ENCODE measurements at regions not wholly inside any gene's neighbourhood (a gene's known extent, or its start where the extent isn't known, plus 50 kb on each side); places are given as distances from the start of the nearest gene placed in this dataset.

GRCh38 chr13:40079721-40080120 lies 424.3 kb downstream of the COG6 start:
- TF ChIP-seq, protein P1, sequence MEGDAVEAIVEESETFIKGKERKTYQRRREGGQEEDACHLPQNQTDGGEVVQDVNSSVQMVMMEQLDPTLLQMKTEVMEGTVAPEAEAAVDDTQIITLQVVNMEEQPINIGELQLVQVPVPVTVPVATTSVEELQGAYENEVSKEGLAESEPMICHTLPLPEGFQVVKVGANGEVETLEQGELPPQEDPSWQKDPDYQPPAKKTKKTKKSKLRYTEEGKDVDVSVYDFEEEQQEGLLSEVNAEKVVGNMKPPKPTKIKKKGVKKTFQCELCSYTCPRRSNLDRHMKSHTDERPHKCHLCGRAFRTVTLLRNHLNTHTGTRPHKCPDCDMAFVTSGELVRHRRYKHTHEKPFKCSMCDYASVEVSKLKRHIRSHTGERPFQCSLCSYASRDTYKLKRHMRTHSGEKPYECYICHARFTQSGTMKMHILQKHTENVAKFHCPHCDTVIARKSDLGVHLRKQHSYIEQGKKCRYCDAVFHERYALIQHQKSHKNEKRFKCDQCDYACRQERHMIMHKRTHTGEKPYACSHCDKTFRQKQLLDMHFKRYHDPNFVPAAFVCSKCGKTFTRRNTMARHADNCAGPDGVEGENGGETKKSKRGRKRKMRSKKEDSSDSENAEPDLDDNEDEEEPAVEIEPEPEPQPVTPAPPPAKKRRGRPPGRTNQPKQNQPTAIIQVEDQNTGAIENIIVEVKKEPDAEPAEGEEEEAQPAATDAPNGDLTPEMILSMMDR (IDR thresholded peaks at IDR 0.05; ENCODE audit: unreplicated experiment in 3 of 3), result no peak
- Mint-ChIP-seq H3K27ac (no peak overlapping the region), H3K9me3 (peaks cover 9% of the 10 kb centered on the region), H3K36me3 (ENCODE audit: low read depth) (no peaks in the 10 kb centered on the region), H3K27me3 (ENCODE audit: low read depth) (peaks cover 11% of the 10 kb centered on the region), H3K4me3 (no peak overlapping the region), H3K4me1 (peaks cover 6% of the 10 kb centered on the region)

GRCh38 chr13:40080676-40081075 lies 425.2 kb downstream of the COG6 start:
- H3K36me3 Mint-ChIP-seq (ENCODE audit: low read depth), result no peaks in the 10 kb centered on the region
- peaks cover 9% of the 10 kb centered on the region for H3K27me3 Mint-ChIP-seq (ENCODE audit: low read depth)
- TF ChIP-seq, protein P1 (IDR thresholded peaks at IDR 0.05; ENCODE audit: unreplicated experiment in 3 of 3), result no peak
- H3K9me3 Mint-ChIP-seq, result peaks cover 9% of the 10 kb centered on the region
- no peak overlapping the region for H3K4me3 Mint-ChIP-seq
- H3K27ac Mint-ChIP-seq, result no peak overlapping the region
- H3K4me1 Mint-ChIP-seq, result peaks cover 6% of the 10 kb centered on the region

GRCh38 chr13:40082639-40083038 lies 427.2 kb downstream of the COG6 start:
- H3K4me1 Mint-ChIP-seq, result peaks cover 8% of the 10 kb centered on the region
- no peaks in the 10 kb centered on the region for H3K36me3 Mint-ChIP-seq (ENCODE audit: low read depth)
- TF ChIP-seq, protein P1 (IDR thresholded peaks at IDR 0.05; ENCODE audit: unreplicated experiment in 3 of 3), result no peak
- no peak overlapping the region for H3K4me3 Mint-ChIP-seq
- no peak overlapping the region for H3K27ac Mint-ChIP-seq
- H3K27me3 Mint-ChIP-seq (ENCODE audit: low read depth), result peaks cover 15% of the 10 kb centered on the region
- H3K9me3 Mint-ChIP-seq, result peaks cover 9% of the 10 kb centered on the region

DNA sequence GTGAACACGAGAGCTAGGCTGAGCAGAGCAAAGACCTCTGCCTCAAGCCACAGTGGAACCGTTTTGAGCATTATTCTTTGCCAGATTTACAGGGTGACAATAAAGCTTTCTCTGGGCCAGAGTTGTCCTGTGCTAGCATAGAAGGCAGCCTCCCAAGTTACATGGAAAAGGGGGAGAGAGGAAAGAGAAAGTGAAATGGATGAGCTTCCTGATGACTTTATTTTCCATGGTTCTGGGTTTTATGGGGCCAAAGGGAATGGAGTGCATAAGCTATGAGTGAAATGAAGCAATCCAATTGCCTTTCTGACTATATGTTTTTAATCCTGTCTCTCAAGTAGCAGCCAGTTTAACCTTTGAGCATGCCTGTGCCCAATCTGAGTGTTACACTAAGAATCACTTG lies 428.4 kb downstream of the COG6 start:
- Mint-ChIP-seq H3K9me3 (peaks cover 9% of the 10 kb centered on the region), H3K4me3 (no peak overlapping the region), H3K36me3 (ENCODE audit: low read depth) (no peaks in the 10 kb centered on the region), H3K27ac (no peak overlapping the region), H3K4me1 (peaks cover 10% of the 10 kb centered on the region), H3K27me3 (ENCODE audit: low read depth) (peaks cover 19% of the 10 kb centered on the region)
- TF ChIP-seq, protein P1 (IDR thresholded peaks at IDR 0.05; ENCODE audit: unreplicated experiment in 3 of 3), result no peak

GRCh38 chr13:40084934-40085333 lies 429.5 kb downstream of the COG6 start:
- H3K4me3 Mint-ChIP-seq, result no peak overlapping the region
- TF ChIP-seq, protein P1 (IDR thresholded peaks at IDR 0.05; ENCODE audit: unreplicated experiment in 3 of 3), result no peak
- no peaks in the 10 kb centered on the region for H3K36me3 Mint-ChIP-seq (ENCODE audit: low read depth)
- H3K27me3 Mint-ChIP-seq (ENCODE audit: low read depth), result peaks cover 22% of the 10 kb centered on the region
- peaks cover 10% of the 10 kb centered on the region for H3K4me1 Mint-ChIP-seq
- H3K27ac Mint-ChIP-seq, result no peak overlapping the region
- H3K9me3 Mint-ChIP-seq, result peaks cover 9% of the 10 kb centered on the region

GRCh38 chr13:40087091-40088002 lies 431.9 kb downstream of the COG6 start:
- H3K27ac Mint-ChIP-seq, result peak overlapping the region in 1 of 3 experiments; percentile 5
- H3K36me3 Mint-ChIP-seq (ENCODE audit: low read depth), result no peaks in the 10 kb centered on the region
- no peak overlapping the region for H3K4me3 Mint-ChIP-seq
- peaks cover 26% of the 10 kb centered on the region for H3K27me3 Mint-ChIP-seq (ENCODE audit: low read depth)
- H3K9me3 Mint-ChIP-seq, result no peaks in the 10 kb centered on the region
- peaks cover 9% of the 10 kb centered on the region for H3K4me1 Mint-ChIP-seq
- TF ChIP-seq, protein P1 (IDR thresholded peaks at IDR 0.05; ENCODE audit: unreplicated experiment in 3 of 3), result no peak
